ENCODE measurements at regions not wholly inside any gene's neighbourhood (a gene's known extent, or its start where the extent isn't known, plus 50 kb on each side); places are given as distances from the start of the nearest gene placed in this dataset.

DNA sequence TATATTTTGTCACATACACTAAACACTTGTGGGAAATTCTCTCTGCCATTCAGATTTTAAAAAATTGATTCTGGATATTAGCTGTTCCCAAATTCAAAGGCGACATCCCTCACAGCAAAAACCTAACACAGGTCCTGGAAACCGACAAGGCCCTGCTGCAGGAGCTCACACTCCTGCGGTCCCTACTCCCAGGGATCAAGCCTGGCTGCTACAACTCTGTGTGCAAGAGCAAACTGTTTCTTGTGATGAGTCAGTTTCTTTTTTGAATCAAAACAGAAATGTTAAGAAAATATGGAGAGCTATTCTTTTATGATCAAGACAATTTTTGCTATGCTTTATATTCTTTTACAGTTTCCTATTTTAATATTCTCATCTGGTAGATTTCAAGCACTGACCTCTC, 51.0 kb upstream of the TJP1 start:
- Mint-ChIP-seq H3K9me3 (ENCODE audit: unreplicated experiment) (no peaks in the 10 kb centered on the region), H3K4me1 (ENCODE audit: unreplicated experiment) (peaks cover 49% of the 10 kb centered on the region), H3K36me3 (ENCODE audit: low read depth, unreplicated experiment) (no peaks in the 10 kb centered on the region), H3K4me3 (ENCODE audit: unreplicated experiment) (no peak overlapping the region), H3K27me3 (ENCODE audit: unreplicated experiment) (peaks cover 5% of the 10 kb centered on the region), H3K27ac (ENCODE audit: unreplicated experiment) (no peak overlapping the region)
- no peak for TF ChIP-seq CTCF (IDR thresholded peaks at IDR 0.05; ENCODE audit: unreplicated experiment)
- DNase-seq (ENCODE audit: low spot score): no peak

- Mint-ChIP-seq H3K4me1 (ENCODE audit: unreplicated experiment) (peaks cover 51% of the 10 kb centered on the region), H3K4me3 (ENCODE audit: unreplicated experiment) (no peak overlapping the region), H3K27ac (ENCODE audit: unreplicated experiment) (no peak overlapping the region), H3K27me3 (ENCODE audit: unreplicated experiment) (peaks cover 5% of the 10 kb centered on the region), H3K9me3 (ENCODE audit: unreplicated experiment) (no peaks in the 10 kb centered on the region), H3K36me3 (ENCODE audit: low read depth, unreplicated experiment) (no peaks in the 10 kb centered on the region)
- no peak for TF ChIP-seq CTCF (IDR thresholded peaks at IDR 0.05; ENCODE audit: unreplicated experiment)
- DNase-seq (ENCODE audit: low spot score): no peak
These were observed 50.4 kb upstream of the TJP1 start for GRCh38 chr15:29872716-29873115.
